Glomerular visceral epithelial cell (primary cell): ENCODE measurements at regions not wholly inside any gene's neighbourhood (a gene's known extent, or its start where the extent isn't known, plus 50 kb on each side); places are given as distances from the start of the nearest gene placed in this dataset.

Experiments
- DNase-seq: peaks from one replicate; pipeline ENCODE4 v3.0.0-alpha.2; 2016; ENCODE audit errors: extremely low spot score

DNA sequence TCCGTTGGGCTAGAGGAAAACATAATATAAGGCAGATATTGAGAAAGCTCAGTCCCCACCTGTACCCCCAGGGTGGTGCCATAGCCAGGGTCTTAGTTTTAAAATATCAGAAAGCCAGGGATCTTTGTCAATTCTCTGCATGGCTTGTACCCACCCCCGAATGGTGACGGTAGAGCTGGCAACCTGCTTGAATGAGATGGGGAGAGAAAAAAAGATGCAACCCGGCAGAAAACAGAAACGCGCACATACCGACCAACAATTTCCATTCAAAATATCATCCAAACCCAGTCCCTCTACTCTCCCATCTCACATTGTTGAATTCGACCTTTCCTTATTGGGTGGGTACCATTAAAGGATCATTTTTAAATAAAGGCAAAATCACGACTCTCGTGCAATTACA, 543.9 kb downstream of the MIAT start:
- DNase-seq: no peak

DNA sequence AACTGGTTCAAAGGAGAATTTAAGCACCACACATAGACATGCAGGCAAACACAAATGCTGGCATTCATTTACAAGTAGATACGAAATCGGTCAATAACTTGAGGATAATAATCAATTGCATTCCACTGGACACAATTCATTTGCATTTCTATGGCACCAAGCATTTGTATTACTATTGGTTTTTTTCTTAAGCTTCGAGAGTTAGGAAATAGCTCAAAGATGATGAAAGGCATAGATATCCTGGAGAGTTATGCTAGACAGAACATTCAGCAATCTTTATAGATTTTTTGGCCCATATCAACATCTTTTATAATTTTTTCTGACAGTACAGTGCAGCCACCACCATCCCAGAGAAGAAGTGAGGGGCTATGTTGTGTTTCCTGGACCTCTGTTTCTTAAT, 544.4 kb downstream of the MIAT start:
- DNase-seq: no peak

DNA sequence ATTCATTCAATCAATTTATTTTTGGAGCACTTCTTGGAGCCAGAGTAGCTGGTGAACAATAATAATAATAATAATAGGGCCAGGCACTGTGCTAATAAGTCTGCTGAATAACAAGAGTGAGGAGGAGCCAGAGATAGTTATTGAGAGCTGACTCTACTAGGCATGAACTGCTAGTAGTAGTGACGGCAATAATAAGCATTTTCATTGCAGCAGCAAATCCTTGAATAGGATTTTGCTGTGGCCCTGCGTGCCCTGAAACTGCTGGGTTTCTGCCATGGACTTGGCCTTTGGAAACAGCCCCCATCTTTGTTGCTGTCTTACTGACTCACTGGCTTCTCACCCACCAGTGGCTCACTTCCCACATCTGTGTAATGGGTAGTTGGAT, 545.9 kb downstream of the MIAT start:
- no peak for DNase-seq

DNA sequence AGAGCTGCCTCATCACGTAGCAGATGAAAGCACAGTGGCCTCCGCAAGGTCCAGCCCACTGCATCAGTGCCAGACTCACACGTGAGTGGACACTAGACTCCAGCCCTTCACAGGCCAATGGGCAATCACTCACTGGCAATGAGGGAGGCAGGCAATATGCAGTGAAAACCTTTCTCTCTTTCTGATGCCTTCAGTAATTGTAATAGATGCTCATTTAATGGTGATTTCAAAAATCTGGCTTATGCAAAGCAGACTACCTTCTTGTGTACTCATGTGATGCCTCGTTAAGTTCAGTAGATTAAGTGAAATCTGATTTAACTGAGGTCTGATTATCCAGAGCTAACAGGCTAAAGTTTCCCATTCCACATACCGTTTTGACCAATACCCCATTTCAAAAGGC, 546.9 kb downstream of the MIAT start:
- DNase-seq: no peak

DNA sequence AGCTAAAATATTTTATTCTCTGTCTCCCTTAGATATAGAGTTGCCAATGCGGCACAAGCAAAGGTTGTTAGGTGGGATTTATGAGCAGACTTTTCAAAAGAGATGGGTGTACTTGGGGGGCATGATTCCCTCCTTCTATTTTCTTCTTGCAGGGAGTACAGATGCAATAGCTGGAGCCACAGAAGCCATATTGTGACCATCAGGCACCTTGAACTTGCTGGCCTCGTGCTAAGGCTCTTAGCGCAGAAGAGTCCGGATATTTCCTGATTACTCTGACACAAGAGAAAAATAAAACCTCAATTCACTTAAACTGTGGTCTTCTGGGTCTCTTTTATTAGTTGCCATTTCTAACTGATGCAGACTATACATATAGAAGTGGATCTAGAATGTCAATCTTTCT, 547.4 kb downstream of the MIAT start:
- no peak for DNase-seq

DNA sequence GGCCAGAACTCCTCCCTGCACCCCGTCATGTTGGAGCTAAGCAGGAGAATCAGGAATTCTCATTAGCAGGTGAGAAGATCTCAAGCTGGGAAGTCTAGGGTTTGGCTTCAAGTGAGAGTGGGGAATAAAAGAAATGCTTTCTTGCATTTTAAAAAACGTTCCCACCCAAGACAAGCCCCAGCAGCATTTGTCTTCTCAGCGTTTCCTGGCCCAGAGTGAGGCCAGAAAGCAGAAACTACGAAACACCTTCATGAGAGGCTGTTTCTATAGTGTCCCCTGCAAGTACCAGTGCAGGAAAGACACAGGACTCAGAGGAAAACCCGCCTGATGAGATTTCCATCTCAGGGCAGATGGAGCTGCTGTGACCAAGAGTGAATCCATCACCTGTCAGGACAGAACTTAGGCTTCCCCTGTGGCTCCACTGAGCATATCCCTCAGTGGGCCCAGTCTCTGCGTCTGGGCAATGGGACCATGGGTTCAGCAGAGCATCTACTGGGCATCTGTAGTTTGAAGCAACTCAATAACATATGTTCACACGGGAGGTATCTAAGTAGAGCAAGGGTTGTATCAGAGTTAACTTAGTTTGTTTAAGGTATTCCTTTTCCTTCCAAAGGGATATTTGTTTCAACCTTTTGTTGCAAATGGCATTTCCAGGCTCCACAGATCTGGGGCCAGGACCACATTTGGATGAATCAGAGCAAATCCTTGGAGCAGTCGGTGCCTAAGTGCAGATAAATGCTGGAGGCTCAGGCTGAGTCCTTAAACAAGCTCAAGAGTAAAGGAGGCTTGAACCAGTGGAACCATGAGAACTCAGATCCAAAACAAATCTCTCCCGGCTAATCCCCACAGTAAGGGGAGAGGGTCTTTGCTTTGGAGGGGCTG, 548.3 kb downstream of the MIAT start:
- DNase-seq: peak; percentile 38

DNA sequence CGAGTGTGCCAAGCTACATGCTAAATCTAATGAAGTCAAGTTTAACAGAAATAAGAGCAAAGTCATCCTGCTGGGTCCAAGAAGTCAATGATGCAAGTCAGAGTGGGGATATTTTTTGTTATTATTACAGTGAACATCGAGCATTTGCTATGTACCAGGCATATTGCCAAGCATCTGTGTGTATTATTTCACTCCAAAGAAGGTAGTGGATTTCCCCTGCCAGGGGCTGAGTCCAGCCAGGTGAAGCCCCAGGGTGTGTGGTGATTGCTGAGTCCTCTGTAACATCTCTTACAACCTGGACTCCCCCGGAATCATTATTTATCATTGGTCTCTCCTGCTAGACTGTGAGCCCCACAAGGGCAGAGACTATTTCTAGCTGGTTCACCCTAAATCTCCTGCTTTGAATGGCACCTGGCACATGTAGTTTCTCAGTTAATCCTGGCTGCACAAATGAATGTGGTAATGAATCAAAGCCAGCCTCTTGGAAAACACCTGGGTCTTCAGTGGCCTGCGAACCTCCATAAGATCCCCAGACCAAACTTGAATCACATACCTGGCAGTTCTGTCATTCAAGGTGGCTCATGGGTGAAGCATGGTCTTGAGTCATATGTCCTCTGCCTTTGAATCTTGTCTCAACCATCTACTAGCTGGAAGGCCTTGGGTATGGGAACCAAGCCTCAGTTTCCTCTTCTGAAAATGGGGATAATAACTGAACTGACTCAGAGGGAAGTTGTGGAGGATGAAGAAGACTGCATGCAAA, 549.2 kb downstream of the MIAT start:
- peak; percentile 55 for DNase-seq

DNA sequence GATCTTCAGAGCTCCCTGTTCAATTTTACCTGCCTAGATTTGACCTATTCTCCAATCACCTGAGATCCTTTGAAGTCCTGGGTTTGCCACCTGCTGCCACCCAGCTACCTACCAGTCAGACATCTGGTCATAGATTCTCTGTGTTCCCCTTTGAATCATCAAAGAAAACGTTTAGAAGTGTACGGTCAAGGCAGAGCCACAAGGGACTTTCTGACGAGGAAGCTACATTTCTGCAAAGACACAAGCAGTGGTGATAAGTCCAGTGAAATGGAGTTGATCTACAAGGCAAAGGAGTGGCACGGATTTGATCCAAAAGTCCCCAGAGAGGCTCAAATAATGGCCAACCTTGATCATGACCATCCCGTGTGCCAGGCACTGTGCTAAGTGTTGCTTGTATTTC, 549.9 kb downstream of the MIAT start:
- no peak for DNase-seq

DNA sequence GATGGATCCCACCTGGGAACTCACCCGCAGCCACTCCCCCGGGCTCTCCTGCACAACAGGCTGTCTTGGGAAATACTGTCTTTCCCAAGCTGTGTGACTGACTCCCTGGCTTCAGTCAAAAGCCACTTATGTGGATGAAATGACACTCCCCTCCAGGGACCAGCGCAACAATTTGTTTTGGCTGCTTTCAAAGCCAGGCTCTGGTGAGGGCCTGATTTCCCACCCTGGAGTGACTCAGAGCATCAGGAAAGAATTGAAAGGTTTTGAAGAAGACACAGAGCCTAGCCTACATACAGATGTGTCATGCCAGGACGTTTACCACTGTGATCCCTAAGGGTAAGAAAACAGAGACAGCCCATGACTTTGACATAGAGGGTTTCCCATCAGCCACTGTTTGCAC, 550.5 kb downstream of the MIAT start:
- peak; percentile 64 for DNase-seq

DNA sequence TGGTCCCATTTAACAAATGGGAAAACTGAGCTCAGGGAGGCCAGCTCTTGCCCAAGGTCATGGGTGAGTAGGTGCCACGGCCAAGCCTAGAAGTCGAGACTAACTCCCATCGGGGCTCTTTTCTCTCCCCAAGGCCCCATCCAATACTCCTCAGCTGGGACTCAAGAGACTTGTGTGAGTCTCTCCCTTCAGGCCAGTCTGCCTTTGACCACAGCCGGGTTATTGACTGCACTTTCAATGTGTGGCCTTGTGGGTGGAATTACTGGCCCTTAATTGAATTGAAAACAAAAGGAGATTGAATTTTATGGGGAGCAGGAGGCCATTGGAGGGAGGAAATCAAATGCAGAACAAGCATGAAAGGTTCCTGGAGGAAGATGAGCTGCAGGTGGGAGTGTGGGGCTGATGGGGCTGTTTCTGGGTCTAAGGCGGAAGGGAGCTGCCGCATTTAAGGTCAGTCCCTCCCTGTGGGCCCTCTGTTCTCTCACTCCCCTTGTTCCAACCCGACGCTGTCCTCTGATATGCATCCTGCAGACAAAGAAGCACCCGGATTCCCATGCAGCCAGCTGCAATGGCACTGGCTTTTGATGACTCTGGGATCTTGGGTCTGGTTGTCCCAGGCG, 552.8 kb downstream of the MIAT start:
- no peak for DNase-seq

DNA sequence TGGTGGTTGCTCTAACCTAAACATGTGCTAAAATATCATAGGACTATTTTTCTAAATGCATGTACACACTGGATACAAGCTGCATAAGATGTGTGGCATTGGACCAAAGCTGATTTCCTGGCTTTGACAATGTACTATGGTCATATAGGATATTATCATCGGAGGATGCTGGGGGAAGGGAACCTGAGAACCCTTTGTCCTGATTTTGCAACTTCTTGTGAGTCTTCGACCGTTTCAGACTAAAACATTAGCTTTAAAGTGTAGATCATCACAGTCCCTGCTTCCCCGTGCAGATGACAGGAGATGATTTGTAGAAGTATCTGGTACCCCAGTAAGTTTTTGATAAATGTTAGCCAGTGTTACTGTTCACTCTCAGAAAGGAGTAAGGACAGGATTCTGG, 554.7 kb downstream of the MIAT start:
- DNase-seq: no peak

DNA sequence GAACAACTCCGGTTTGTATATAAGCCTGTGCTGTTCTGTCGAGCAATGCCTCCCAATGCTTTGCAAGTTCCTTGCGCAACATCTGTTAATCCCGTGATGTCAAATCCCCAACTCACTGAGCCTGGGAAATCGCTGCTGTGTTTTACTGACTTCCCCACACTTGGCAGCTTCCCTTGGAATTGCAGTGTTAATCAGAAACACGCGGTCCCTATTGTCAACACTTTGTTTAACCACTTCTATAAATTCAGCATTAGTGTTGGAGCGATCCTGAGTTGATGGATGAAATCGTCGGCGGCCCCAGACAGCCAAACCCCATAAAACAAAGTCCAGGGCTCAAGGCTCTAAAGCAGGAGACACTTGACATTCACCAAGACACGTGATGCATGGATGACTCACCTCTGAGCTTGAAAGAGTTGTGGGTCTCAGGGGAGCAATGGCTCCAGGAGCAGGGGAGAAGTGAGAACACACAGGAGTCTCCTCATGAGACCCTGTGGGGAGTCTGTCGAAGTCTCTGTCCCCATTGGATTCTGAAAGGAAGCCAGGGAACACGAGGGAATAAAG, 555.3 kb downstream of the MIAT start:
- peak; percentile 74 for DNase-seq

DNA sequence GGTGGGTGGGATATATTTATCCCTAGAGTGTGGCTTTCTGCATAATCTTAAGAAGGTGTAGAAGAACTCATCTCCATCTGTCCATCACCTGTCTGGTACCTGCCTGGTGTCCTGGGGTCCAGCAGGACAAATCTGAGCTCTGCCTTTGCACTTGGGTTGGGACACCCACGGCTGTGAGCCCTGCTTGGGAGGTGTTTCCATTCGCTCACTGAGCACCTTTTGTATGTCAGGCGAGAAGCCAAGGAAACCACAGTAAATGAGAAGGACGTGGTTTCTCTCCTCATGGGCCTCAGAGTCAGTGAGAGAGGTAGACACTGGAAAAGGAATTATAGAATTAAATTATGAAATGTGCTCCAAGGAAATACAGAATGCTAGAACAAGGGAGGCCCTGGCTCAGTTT, 555.9 kb downstream of the MIAT start:
- peak; percentile 54 for DNase-seq

DNA sequence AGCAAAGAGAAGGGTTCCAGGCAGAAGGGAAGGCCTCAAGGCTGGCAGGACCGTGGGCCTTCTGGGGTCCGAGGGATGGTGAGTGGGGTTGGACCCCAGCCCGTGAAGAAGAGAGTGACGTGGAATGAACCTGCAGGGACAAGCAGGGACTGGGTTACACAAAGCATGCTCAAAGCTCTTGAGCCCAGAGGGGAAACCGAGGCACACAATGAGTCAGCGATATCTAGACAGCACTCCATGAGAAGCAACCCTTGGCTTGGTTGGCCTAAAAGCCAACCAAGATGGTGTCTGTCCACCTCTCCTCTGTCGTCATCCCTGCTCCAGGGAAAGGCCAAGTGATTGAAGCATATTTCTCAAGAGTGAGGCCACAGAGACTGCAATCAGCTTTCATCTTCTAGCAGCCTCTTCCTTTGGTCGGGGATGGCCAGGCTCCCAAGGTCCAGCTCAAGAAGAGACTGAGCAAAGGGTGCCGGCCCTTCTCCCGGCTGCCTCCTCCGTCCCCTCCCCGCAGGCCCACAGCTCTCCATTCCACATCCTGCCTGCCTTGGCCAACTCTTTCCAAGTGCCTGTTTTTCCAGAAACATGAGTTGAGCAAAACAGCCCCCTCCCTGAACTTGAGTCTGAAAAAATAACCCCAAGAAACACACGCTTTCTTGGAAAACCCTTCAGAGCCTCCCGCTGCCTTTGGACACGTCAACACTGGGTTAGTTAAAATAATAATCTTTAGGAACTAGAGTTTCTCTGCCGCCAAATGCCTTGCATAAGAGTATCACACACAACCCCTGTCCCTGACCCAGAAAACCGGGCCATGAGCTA, 556.6 kb downstream of the MIAT start:
- no peak for DNase-seq

DNA sequence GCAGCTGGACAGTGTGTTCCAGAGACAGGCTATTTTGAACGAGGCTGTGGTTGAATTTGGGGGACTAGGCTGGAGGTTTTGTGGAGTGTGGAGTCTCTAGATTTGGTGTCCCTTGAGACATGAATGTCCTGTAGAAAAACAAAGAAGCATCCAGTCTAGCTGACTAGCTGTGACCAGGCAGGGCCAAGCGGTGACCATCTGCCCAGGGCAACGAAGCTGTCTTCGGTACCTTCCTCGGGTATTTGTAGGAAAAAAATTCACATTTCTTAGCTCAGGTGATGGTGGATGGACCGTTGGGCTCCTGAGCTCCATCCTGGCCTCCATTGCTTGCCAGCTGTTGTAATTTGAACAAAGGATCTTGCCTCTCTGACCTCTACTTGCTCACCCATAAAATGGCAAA, 557.3 kb downstream of the MIAT start:
- DNase-seq: no peak

DNA sequence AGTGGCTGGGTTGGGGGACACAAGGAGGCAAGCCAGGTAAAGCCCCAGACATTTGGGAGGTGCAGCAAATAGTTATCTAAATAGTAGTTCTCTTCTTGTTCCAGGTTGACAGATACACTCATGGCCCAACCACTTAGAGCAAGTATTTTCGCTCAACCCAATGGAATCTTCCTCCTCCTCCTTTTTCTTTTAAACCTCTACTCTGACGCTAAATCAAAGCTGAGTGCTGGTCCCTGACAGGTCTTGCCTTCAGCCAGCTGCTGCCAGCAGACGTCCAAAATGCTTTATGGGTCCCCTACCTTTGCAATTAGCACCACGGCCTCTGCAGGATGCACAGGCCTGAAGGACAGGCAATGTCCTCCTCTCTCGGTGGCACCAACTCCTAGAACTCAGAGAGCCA, 558.5 kb downstream of the MIAT start:
- no peak for DNase-seq

DNA sequence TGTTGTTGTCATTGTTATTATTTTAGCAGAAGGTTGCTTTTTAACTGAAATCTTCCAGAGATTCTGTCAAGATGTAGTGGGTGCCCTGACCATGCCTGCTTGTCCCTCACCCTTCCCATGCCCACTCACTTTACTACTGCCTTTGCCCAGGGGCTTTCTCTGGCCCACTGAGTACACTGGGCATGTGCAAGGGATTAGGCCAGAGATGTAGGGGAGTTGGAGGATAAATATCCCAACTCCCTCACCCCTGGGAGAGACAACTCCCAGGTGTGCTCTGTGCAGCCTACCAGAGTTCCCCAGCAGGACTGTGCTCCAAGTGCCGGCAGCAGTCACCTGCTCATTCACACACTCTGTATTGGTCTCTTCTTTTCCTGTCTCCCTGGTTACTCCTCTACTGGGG, 559.1 kb downstream of the MIAT start:
- DNase-seq: no peak

DNA sequence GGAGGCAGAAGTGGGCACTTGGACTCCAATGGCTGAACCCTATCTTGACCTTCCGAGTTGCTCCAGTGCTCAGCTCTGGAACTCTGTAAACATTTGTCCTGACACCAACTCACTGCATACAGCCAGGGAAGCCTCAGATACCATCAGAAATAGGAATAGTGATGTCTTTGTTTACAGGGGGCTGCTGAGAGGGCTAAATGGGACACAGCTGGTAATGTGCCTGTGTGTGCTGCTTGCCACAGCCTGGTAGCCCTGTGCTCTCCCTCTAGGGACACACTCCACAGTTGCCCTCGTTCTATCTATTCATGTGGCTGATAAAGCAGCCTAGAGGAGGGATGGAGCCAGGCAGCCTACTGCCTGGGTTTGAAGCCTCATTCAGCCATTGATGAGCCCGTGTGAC, 559.8 kb downstream of the MIAT start:
- DNase-seq: no peak

DNA sequence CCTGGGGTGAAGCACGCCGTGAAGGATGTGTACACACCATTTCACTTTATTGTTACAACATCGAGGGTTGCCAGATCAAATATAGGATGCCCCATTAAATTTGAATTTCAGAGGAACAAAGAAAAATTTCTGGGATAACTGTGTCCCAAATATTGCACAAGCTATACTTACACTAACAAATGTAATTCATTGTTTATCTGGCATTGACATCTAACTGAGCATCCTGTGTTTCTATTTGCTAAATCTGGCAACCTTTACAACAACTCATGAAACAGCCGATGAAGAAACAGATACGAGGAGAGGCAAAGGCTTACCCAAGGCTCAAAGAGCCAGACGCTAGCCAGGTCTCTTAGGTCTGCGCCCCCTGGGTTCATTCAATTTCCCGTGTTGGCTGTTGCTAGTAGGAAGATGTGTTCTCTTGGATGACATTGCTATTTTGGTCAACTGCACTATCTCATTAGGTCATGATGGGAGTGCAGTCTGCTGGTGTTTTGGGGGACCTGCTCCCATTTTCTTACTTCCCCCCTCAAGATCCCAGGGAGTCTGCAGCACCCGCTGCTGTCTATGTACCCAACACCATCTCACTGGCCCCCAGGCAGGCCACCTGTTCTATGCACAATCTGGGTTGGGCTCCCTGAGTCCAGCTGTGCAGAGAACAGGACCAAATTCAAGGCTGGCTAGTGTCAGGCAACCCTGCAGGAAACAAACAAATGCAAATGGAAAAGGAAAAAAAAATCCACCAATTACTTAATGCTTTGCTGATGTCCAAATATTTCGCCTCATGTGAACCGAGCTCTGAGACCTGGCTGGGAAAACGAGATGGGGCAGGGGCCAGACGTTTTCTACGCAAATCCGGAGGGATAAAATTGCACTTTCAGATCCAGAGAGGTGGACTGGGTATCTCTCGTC, 560.9 kb downstream of the MIAT start:
- no peak for DNase-seq

DNA sequence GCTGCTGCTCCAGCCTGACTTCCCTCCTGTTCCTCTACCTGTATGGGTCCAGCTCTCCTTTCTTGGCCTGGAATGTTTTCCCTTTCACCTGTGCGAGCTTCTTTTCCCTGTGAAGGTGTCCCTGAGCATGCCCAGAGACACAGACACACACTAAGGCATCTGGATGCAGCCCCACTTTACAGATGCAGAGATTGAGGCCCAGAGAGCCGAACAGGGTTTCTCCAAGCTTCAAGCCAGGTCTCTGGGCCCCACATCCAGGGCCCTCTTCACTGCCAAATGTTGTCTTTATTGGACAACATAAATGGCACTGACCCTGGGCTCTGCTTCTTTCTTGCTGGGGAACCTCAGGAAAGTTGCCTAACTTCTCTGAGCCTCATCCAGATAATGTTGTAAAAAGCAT, 561.6 kb downstream of the MIAT start:
- DNase-seq: no peak

DNA sequence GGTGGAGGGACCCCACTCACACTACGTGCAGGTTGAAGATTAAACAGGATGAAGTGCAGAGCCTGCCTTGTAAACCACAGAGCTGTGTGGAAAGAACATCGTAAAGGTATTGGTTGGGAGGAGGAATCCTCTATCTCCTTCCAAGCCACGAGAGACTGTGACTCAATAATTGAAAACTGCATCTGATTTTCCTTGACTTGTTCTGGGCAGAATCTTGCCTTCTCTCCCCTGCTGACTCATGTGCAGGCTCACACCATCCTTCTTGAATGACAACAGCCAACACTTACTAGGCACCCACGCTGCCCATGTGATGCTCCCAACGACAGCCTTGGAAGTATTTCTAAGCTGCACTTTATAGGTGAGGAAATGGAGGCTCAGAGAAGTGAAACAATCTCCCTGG, 563.0 kb downstream of the MIAT start:
- peak; percentile 91 for DNase-seq
